ENCODE measurements at regions not wholly inside any gene's neighbourhood (a gene's known extent, or its start where the extent isn't known, plus 50 kb on each side); places are given as distances from the start of the nearest gene placed in this dataset.
"Not testable (repeated sequence)": the region's sequence is repeated elsewhere in the genome, so short reads cannot be mapped to it uniquely, and the experiment has no call there.

GRCh38 chr10:121278386-121278785, 319.9 kb downstream of the FGFR2 start:
- TF ChIP-seq, protein P1, sequence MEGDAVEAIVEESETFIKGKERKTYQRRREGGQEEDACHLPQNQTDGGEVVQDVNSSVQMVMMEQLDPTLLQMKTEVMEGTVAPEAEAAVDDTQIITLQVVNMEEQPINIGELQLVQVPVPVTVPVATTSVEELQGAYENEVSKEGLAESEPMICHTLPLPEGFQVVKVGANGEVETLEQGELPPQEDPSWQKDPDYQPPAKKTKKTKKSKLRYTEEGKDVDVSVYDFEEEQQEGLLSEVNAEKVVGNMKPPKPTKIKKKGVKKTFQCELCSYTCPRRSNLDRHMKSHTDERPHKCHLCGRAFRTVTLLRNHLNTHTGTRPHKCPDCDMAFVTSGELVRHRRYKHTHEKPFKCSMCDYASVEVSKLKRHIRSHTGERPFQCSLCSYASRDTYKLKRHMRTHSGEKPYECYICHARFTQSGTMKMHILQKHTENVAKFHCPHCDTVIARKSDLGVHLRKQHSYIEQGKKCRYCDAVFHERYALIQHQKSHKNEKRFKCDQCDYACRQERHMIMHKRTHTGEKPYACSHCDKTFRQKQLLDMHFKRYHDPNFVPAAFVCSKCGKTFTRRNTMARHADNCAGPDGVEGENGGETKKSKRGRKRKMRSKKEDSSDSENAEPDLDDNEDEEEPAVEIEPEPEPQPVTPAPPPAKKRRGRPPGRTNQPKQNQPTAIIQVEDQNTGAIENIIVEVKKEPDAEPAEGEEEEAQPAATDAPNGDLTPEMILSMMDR (IDR thresholded peaks at IDR 0.05): not testable (repeated sequence)
- not testable (repeated sequence) for TF ChIP-seq POLR2A (IDR thresholded peaks at IDR 0.05)
